ENCODE measurements at regions not wholly inside any gene's neighbourhood (a gene's known extent, or its start where the extent isn't known, plus 50 kb on each side); places are given as distances from the start of the nearest gene placed in this dataset.

- TF ChIP-seq YY1 (IDR thresholded peaks at IDR 0.05; ENCODE audit: low read depth), result no peak
- no peak for TF ChIP-seq FOXM1 (IDR thresholded peaks at IDR 0.05; ENCODE audit: borderline replicate concordance, low read depth)
- TF ChIP-seq EP300 (IDR thresholded peaks at IDR 0.05; ENCODE audit: borderline replicate concordance), result no peak
- TF ChIP-seq RAD21 (IDR thresholded peaks at IDR 0.05; ENCODE audit: low read depth), result no peak
- no peak for TF ChIP-seq MAX (IDR thresholded peaks at IDR 0.05)
- TF ChIP-seq REST (IDR thresholded peaks at IDR 0.05; ENCODE audit: low read depth), result no peak
These were observed 79.2 kb downstream of the NIBAN1 start for GRCh38 chr1:184895086-184895485.
